Left lung (tissue), 4 donors: ENCODE measurements at regions not wholly inside any gene's neighbourhood (a gene's known extent, or its start where the extent isn't known, plus 50 kb on each side); places are given as distances from the start of the nearest gene placed in this dataset.
A peak's percentile ranks its signal among the peaks of the same experiment; 100 is the strongest.

Experiments
- ATAC-seq: fragments of 200-7000 bp; cut with Tn5 transposase; one replicate; pipeline ENCODE4 v1.9.1; 2020; ENCODE audit warnings: moderate library complexity
- DNase-seq, 4 donors: peaks; one replicate each; pipeline ENCODE4 v3.0.0-alpha.2; 2013 to 2020
- H3K27ac ChIP-seq, 2 donors: fragments of 200-600 bp; sonication (generic) in 1 of 2; one replicate each; pipeline versions ENCODE4 v1.5.0 to v1.8.0; 2020 to 2021
- H3K27me3 ChIP-seq, 2 donors: fragments of 200-600 bp; sonication (generic) in 1 of 2; one replicate each; pipeline versions ENCODE4 v1.5.0 to v1.8.0; 2020 to 2021
- H3K36me3 ChIP-seq, 2 donors: fragments of 200-600 bp; sonication (generic) in 1 of 2; one replicate each; pipeline versions ENCODE4 v1.5.0 to v1.8.0; 2020 to 2021
- H3K4me1 ChIP-seq, 2 donors: fragments of 200-600 bp; one replicate each; pipeline ENCODE4 v1.8.0; 2021
- H3K4me3 ChIP-seq, 2 donors: fragments of 200-600 bp; sonication (generic) in 1 of 2; one replicate each; pipeline versions ENCODE4 v1.5.0 to v1.8.0; 2020 to 2021; ENCODE audit warnings: mild to moderate bottlenecking in 1 of 2
- H3K9me3 ChIP-seq, 2 donors: fragments of 200-600 bp; sonication (generic) in 1 of 2; one replicate each; pipeline versions ENCODE4 v1.5.0 to v1.8.0; 2020 to 2021
- CTCF ChIP-seq, 2 donors: fragments of 200-600 bp; sonication (generic) in 1 of 2; IDR thresholded peaks; one replicate each; pipeline versions ENCODE4 v1.5.0 to v1.8.0; 2021; ENCODE audit warnings: antibody characterized with exemption in 2 of 2
- intact Hi-C, 2 donors: fragments of 100-400 bp; cut with DNase I; formaldehyde crosslinking; loops; one replicate each; pipeline versions ENCODE4 v1.11.2 to v1.14.2; 2022
- donor health status: DM: no; HTN: yes; CAD: no.
- donor health status: DM: no; HTN: no; CAD: no.

GRCh38 chr4:127446427-127446885 is 186.3 kb upstream of the INTU start:
- Histone ChIP-seq H3K27me3 (no peaks in the 10 kb centered on the region), H3K27ac (no peak overlapping the region), H3K4me1 (no peaks in the 10 kb centered on the region), H3K9me3 (no peaks in the 10 kb centered on the region), H3K36me3 (no peaks in the 10 kb centered on the region), H3K4me3 (no peak overlapping the region)
- TF ChIP-seq CTCF (IDR thresholded peaks at IDR 0.05), result no peak
- intact Hi-C loops, result no loop called here
- ATAC-seq (no peak), DNase-seq (peak in 2 of 4 donors; percentile 10)

- no peak for TF ChIP-seq CTCF (IDR thresholded peaks at IDR 0.05)
- intact Hi-C loops, result no loop called here
- H3K27ac ChIP-seq, result no peak overlapping the region
- no peak for DNase-seq
- ATAC-seq, result no peak
- no peaks in the 10 kb centered on the region for H3K27me3 ChIP-seq
- no peaks in the 10 kb centered on the region for H3K4me1 ChIP-seq
- no peaks in the 10 kb centered on the region for H3K36me3 ChIP-seq
- H3K9me3 ChIP-seq, result no peaks in the 10 kb centered on the region
- no peak overlapping the region for H3K4me3 ChIP-seq
Measured at GRCh38 chr4:127448986-127449385, 183.8 kb upstream of the INTU start.

GRCh38 chr4:127449449-127449848 is 183.3 kb upstream of the INTU start:
- TF ChIP-seq CTCF (IDR thresholded peaks at IDR 0.05), result no peak
- H3K36me3 ChIP-seq, result no peaks in the 10 kb centered on the region
- no peaks in the 10 kb centered on the region for H3K4me1 ChIP-seq
- peak in 1 of 4 donors; percentile 16 for DNase-seq
- H3K9me3 ChIP-seq, result no peaks in the 10 kb centered on the region
- intact Hi-C loops, result no loop called here
- no peak overlapping the region for H3K4me3 ChIP-seq
- H3K27ac ChIP-seq, result no peak overlapping the region
- no peaks in the 10 kb centered on the region for H3K27me3 ChIP-seq
- ATAC-seq, result no peak

- no peak for TF ChIP-seq CTCF (IDR thresholded peaks at IDR 0.05)
- Histone ChIP-seq H3K9me3 (no peaks in the 10 kb centered on the region), H3K27ac (no peak overlapping the region), H3K4me1 (no peaks in the 10 kb centered on the region), H3K27me3 (no peaks in the 10 kb centered on the region), H3K4me3 (no peak overlapping the region), H3K36me3 (no peaks in the 10 kb centered on the region)
- intact Hi-C loops, result no loop called here
- ATAC-seq (no peak), DNase-seq (no peak)
Measured at GRCh38 chr4:127450276-127450675, 182.5 kb upstream of the INTU start.

- no peak for TF ChIP-seq CTCF (IDR thresholded peaks at IDR 0.05)
- Histone ChIP-seq H3K36me3 (no peaks in the 10 kb centered on the region), H3K27me3 (no peaks in the 10 kb centered on the region), H3K4me3 (no peak overlapping the region), H3K4me1 (no peaks in the 10 kb centered on the region), H3K9me3 (no peaks in the 10 kb centered on the region), H3K27ac (no peak overlapping the region)
- ATAC-seq (no peak), DNase-seq (peak in 1 of 4 donors; percentile 8)
- intact Hi-C loops, result no loop called here
Measured at GRCh38 chr4:127463883-127464282, 168.9 kb upstream of the INTU start.
